ENCODE measurements at regions not wholly inside any gene's neighbourhood (a gene's known extent, or its start where the extent isn't known, plus 50 kb on each side); places are given as distances from the start of the nearest gene placed in this dataset.

DNA sequence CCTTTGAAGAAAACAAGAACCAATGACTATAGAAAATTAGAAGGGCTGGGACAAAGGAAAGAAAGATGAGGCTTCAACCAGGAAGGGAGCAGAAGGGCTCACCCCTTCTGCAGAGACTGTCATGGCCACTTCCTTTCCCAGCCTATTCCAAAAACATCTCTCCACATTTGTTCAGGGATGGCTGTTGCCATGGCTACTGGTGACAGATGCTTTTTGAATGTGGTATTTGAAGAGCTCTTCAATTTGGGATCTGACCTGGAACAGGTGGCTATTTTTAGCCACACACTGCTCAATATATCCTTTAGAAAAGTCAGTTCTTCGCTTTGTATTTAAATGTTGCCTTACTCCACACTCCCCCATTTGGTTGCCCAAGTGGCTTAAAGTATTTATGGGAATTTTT, 64.1 kb upstream of the LCLAT1 start:
- WGBS (ENCODE audit: extremely low coverage, insufficient read length, low lambda C conversion rate) = no CpG with 5 or more reads among the region's 1 CpG
- H3K27me3 Mint-ChIP-seq (ENCODE audit: low read depth) = peaks cover 3% of the 10 kb centered on the region

More for the DNA sequence above, 64.1 kb upstream of the LCLAT1 start:
- Histone ChIP-seq H3K4ac (ENCODE audit: low read depth, low read length) (no peak overlapping the region), H4K5ac (ENCODE audit: insufficient read length, low read depth, low read length) (no peak overlapping the region), H3K23me2 (ENCODE audit: insufficient read length, low read depth, low read length, poor library complexity, severe bottlenecking) (no peaks in the 10 kb centered on the region), H3K9me3 (ENCODE audit: control insufficient read depth, low read depth, low read length) (no peaks in the 10 kb centered on the region), H4K20me1 (ENCODE audit: control insufficient read depth, insufficient read depth, insufficient read length) (no peaks in the 10 kb centered on the region), H2AFZ (ENCODE audit: low read length) (no peak overlapping the region), H3K79me1 (ENCODE audit: insufficient read depth, low read depth, low read length, poor library complexity, severe bottlenecking) (no peaks in the 10 kb centered on the region), H2BK12ac (ENCODE audit: insufficient read length, low read depth, low read length) (no peak overlapping the region), H3K79me2 (ENCODE audit: insufficient read depth, low read length) (no peaks in the 10 kb centered on the region), H3K4me1 (ENCODE audit: insufficient read depth, low read length) (no peaks in the 10 kb centered on the region), H2BK20ac (ENCODE audit: low read depth, low read length, poor library complexity, severe bottlenecking) (no peak overlapping the region), H3K23ac (ENCODE audit: insufficient read length, low read depth, low read length) (no peak overlapping the region), H3K56ac (ENCODE audit: insufficient read length, low read depth, low read length) (no peak overlapping the region), H2BK5ac (ENCODE audit: insufficient read length, low read length) (no peak overlapping the region), H3K4me2 (ENCODE audit: insufficient read depth, insufficient read length, low read length) (no peak overlapping the region), H2BK15ac (ENCODE audit: low read depth, low read length) (no peak overlapping the region), H3K27ac (ENCODE audit: insufficient read length, low read depth, low read length) (no peak overlapping the region), H4K8ac (replicated peaks; ENCODE audit: insufficient read length, low read depth, low read length) (no peak overlapping the region), H3K18ac (ENCODE audit: insufficient read length, low read depth, low read length) (no peak overlapping the region), H2AK5ac (ENCODE audit: insufficient read length, low read length) (no peak overlapping the region), H3K27me3 (ENCODE audit: insufficient read depth, low read length) (no peaks in the 10 kb centered on the region), H4K91ac (ENCODE audit: insufficient read length, low read depth, low read length) (no peak overlapping the region), H3K9ac (ENCODE audit: extremely low read depth, insufficient read length, low read length) (no peak overlapping the region), H3K14ac (ENCODE audit: insufficient read depth, low read length) (no peak overlapping the region), H2BK120ac (ENCODE audit: low read depth, low read length, poor library complexity, severe bottlenecking) (no peak overlapping the region), H3T11ph (ENCODE audit: low read length) (no peak overlapping the region)
- TF ChIP-seq CTCF (conservative IDR thresholded peaks at IDR 0.05) = no peak
- no peaks in the 10 kb centered on the region for H3K36me3 Mint-ChIP-seq (ENCODE audit: insufficient read depth in 1 of 3, low read depth in 3 of 3)
- H3K4me1 Mint-ChIP-seq = no peaks in the 10 kb centered on the region
- no peak overlapping the region for H3K4me3 Mint-ChIP-seq
- no peak for DNase-seq
- H3K27ac Mint-ChIP-seq = no peak overlapping the region
- H3K9me3 Mint-ChIP-seq = no peaks in the 10 kb centered on the region; a peak in 1 of 5 replicates
